C4-2B (cell line): ENCODE measurements at regions not wholly inside any gene's neighbourhood (a gene's known extent, or its start where the extent isn't known, plus 50 kb on each side); places are given as distances from the start of the nearest gene placed in this dataset.

ENCODE experiments used
- CTCF ChIP-seq: fragments of 450-650 bp; conservative IDR thresholded peaks from 2 replicates; pipeline ENCODE4 v1.5.1; 2017; ENCODE audit warnings: mild to moderate bottlenecking
- ZFX ChIP-seq: fragments of 450-650 bp; IDR thresholded peaks from 2 replicates; pipeline ENCODE4 v1.6.1; 2017

- TF ChIP-seq CTCF (no peak), ZFX (no peak)
Measured at GRCh38 chr22:49308300-49308699, 519.4 kb downstream of the BRD1 start.
